ENCODE measurements at regions not wholly inside any gene's neighbourhood (a gene's known extent, or its start where the extent isn't known, plus 50 kb on each side); places are given as distances from the start of the nearest gene placed in this dataset.

DNA sequence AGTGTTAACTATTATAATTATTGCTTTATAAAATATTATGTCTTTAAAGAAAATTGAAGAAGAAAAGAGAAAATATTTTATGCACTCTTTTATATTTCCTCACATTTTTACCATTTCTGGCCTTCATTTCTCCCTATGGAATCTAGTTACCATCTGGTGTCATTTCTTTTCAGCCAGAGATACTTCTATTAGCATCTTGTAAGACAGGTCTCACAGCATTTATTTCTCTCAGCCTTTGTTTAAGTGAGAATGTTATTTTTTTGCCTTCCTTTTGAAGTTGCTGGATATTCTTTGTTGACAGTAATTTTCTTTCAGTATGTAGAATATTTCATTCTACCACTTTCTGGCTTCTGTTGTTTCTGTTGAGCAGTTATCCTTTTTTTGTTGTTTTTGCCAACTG is 652.1 kb upstream of the CITED2 start:
- Histone ChIP-seq H3K4me1 (no peaks in the 10 kb centered on the region), H3K4me3 (no peak overlapping the region), H3K9me3 (no peaks in the 10 kb centered on the region), H3K27me3 (no peaks in the 10 kb centered on the region), H3K27ac (no peak overlapping the region), H3K36me3 (ENCODE audit: low read depth, missing control alignments) (no peaks in the 10 kb centered on the region)
- intact Hi-C loops (cut with DNase I; ENCODE audit: low total_unique reads): no loop called here
- DNase-seq: no peak
- TF ChIP-seq, protein P1, sequence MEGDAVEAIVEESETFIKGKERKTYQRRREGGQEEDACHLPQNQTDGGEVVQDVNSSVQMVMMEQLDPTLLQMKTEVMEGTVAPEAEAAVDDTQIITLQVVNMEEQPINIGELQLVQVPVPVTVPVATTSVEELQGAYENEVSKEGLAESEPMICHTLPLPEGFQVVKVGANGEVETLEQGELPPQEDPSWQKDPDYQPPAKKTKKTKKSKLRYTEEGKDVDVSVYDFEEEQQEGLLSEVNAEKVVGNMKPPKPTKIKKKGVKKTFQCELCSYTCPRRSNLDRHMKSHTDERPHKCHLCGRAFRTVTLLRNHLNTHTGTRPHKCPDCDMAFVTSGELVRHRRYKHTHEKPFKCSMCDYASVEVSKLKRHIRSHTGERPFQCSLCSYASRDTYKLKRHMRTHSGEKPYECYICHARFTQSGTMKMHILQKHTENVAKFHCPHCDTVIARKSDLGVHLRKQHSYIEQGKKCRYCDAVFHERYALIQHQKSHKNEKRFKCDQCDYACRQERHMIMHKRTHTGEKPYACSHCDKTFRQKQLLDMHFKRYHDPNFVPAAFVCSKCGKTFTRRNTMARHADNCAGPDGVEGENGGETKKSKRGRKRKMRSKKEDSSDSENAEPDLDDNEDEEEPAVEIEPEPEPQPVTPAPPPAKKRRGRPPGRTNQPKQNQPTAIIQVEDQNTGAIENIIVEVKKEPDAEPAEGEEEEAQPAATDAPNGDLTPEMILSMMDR (IDR thresholded peaks at IDR 0.05): no peak
- TF ChIP-seq POLR2A (IDR thresholded peaks at IDR 0.05): no peak

DNA sequence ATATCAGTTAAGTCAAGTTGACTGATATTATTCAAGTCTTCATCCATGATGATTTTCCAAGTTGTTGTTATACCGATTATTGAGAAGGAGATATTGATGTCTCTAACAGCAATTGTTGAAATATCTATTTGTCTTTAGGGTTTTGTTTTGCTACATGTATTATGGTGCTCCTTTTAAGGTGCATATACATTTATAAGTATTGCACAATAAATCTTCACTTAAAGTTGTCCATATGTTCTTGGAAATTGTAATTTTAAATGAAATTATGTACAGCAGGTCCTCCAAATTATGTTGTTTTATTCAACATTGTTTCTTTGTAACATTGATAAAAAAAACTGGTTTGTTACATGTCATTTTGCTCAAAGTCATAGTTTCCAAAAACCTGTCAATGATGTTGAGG is 650.7 kb upstream of the CITED2 start:
- H3K36me3 ChIP-seq (ENCODE audit: low read depth, missing control alignments): no peaks in the 10 kb centered on the region
- 97 to 98% methylated on average over 1 of the region's 1 CpG for WGBS, 2 donors
- no peaks in the 10 kb centered on the region for H3K9me3 ChIP-seq
- H3K27ac ChIP-seq: no peak overlapping the region
- no peak overlapping the region for H3K4me3 ChIP-seq
- TF ChIP-seq, protein P1 (IDR thresholded peaks at IDR 0.05): no peak
- TF ChIP-seq POLR2A (IDR thresholded peaks at IDR 0.05): no peak
- H3K27me3 ChIP-seq: no peaks in the 10 kb centered on the region
- H3K4me1 ChIP-seq: no peaks in the 10 kb centered on the region
- no peak for DNase-seq
- intact Hi-C loops (cut with DNase I; ENCODE audit: low total_unique reads): no loop called here

DNA sequence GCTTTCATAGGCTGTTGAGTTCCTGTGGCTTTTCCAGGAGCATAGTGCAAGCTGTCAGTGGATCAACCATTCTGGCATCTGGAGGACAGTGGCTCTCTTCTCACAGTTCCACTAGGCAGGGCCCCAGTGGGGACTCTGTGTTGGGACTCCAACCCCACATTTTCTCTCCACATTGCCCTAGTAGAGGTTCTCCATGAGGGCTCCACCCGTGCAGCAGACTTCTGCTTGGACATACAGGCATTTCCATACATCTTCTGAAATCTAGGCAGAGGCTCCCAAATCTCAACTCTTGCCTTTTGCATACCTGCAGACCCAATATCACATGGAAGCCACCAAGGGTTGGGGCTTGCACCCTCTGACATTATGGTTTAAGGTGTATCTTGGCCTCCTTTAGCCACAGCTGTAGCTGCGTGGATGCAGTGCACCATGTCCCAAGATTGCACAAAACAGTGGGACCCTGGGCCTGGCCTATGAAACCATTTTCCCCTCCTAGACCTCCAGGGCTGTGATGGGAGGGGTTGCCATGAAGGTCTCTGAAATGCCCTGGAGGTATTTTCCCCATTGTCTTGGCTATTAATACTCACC is 645.9 kb upstream of the CITED2 start:
- intact Hi-C loops (cut with DNase I; ENCODE audit: low total_unique reads): no loop called here
- Histone ChIP-seq H3K27me3 (no peaks in the 10 kb centered on the region), H3K9me3 (no peaks in the 10 kb centered on the region), H3K27ac (no peak overlapping the region), H3K4me1 (no peaks in the 10 kb centered on the region), H3K4me3 (no peak overlapping the region), H3K36me3 (ENCODE audit: low read depth, missing control alignments) (no peaks in the 10 kb centered on the region)
- WGBS, 2 donors: 92 to 100% methylated on average over 2 of the region's 2 CpGs
- DNase-seq: no peak
- no peak for TF ChIP-seq POLR2A (IDR thresholded peaks at IDR 0.05)
- TF ChIP-seq, protein P1 (IDR thresholded peaks at IDR 0.05): no peak

DNA sequence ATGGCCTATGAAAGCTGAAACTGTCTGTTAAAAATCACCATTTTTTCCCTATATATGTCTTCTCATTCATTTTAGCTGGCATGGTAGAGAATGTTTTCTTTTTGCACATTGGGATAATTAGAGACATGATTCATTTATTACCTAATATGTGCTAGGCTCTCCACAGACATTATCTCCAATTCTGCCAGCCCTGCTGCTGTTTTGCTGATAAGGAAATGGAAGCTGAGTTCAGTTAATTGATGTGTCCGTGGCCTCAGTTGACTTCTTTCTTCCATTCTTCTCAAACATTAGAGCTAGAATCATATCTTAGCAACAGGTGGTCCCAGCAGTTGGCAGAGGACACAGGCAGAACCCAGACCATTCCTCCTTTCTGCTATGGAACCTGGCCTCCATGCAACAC is 644.1 kb upstream of the CITED2 start:
- H3K9me3 ChIP-seq: no peaks in the 10 kb centered on the region
- no peak for DNase-seq
- TF ChIP-seq, protein P1 (IDR thresholded peaks at IDR 0.05): no peak
- TF ChIP-seq POLR2A (IDR thresholded peaks at IDR 0.05): no peak
- no peak overlapping the region for H3K27ac ChIP-seq
- no peaks in the 10 kb centered on the region for H3K4me1 ChIP-seq
- H3K36me3 ChIP-seq (ENCODE audit: low read depth, missing control alignments): no peaks in the 10 kb centered on the region
- intact Hi-C loops (cut with DNase I; ENCODE audit: low total_unique reads): no loop called here
- no peak overlapping the region for H3K4me3 ChIP-seq
- 80% methylated on average over 1 of the region's 1 CpG for WGBS, 2 donors
- H3K27me3 ChIP-seq: no peaks in the 10 kb centered on the region

DNA sequence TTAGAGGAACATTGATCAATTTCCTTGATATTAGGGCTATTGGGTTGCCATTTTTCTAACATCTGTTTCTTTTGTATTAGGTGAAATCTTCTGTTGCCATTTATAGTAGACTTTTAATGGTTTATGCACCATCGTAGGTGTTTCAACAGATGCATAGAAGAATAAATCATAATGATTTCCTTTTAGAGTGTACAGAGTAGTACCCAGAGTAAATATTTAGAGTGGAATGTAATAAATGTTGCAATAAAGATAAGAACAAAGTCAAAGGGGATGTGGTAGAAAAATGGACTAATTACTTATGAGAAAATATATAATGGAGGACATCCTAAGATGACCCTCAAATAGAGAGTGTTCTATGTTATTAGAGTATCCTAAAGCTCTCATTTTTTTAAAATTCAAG is 643.0 kb upstream of the CITED2 start:
- no peak for TF ChIP-seq POLR2A (IDR thresholded peaks at IDR 0.05)
- TF ChIP-seq, protein P1 (IDR thresholded peaks at IDR 0.05): no peak
- 67 to 77% methylated on average over 1 of the region's 1 CpG for WGBS, 2 donors
- Histone ChIP-seq H3K9me3 (no peaks in the 10 kb centered on the region), H3K36me3 (ENCODE audit: low read depth, missing control alignments) (no peaks in the 10 kb centered on the region), H3K4me3 (no peak overlapping the region), H3K27ac (no peak overlapping the region), H3K4me1 (no peaks in the 10 kb centered on the region), H3K27me3 (no peaks in the 10 kb centered on the region)
- intact Hi-C loops (cut with DNase I; ENCODE audit: low total_unique reads): no loop called here
- DNase-seq: no peak
